ENCODE measurements at regions not wholly inside any gene's neighbourhood (a gene's known extent, or its start where the extent isn't known, plus 50 kb on each side); places are given as distances from the start of the nearest gene placed in this dataset.
"Not testable (repeated sequence)": the region's sequence is repeated elsewhere in the genome, so short reads cannot be mapped to it uniquely, and the experiment has no call there.

GRCh38 chr18:30684825-30685481, 357.6 kb downstream of the DSC3 start:
- H3K9ac ChIP-seq: no peak overlapping the region

GRCh38 chr18:30683836-30684235, 358.7 kb downstream of the DSC3 start:
- H3K9me3 ChIP-seq: no peaks in the 10 kb centered on the region
- H3K9ac ChIP-seq: no peak overlapping the region
- no peak for TF ChIP-seq Cebpa-rat (IDR thresholded peaks at IDR 0.05)
- H3K27me3 ChIP-seq: no peaks in the 10 kb centered on the region
- H3K27ac ChIP-seq: no peak overlapping the region
- H3K4me2 ChIP-seq: no peak overlapping the region
- no peaks in the 10 kb centered on the region for H3K4me1 ChIP-seq
- H3K4me3 ChIP-seq: no peak overlapping the region
- H4K20me1 ChIP-seq: no peaks in the 10 kb centered on the region
- no peaks in the 10 kb centered on the region for H3K36me3 ChIP-seq

More at GRCh38 chr18:30684825-30685481, 357.6 kb downstream of the DSC3 start:
- H3K9me3 ChIP-seq: no peaks in the 10 kb centered on the region
- H3K4me3 ChIP-seq: no peak overlapping the region
- H3K4me1 ChIP-seq: no peaks in the 10 kb centered on the region
- no peak overlapping the region for H3K4me2 ChIP-seq
- no peaks in the 10 kb centered on the region for H4K20me1 ChIP-seq
- no peak for TF ChIP-seq Cebpa-rat (IDR thresholded peaks at IDR 0.05)
- no peak overlapping the region for H3K27ac ChIP-seq
- H3K27me3 ChIP-seq: no peaks in the 10 kb centered on the region
- no peaks in the 10 kb centered on the region for H3K36me3 ChIP-seq

GRCh38 chr18:30682672-30683071, 359.9 kb downstream of the DSC3 start:
- no peak for TF ChIP-seq Cebpa-rat (IDR thresholded peaks at IDR 0.05)

GRCh38 chr18:30679285-30679930, 363.1 kb downstream of the DSC3 start:
- Histone ChIP-seq H3K4me1 (no peaks in the 10 kb centered on the region), H3K27ac (no peak overlapping the region), H3K4me3 (no peak overlapping the region), H3K9me3 (no peaks in the 10 kb centered on the region), H3K4me2 (no peak overlapping the region), H4K20me1 (no peaks in the 10 kb centered on the region), H3K36me3 (no peaks in the 10 kb centered on the region), H3K27me3 (no peaks in the 10 kb centered on the region), H3K9ac (no peak overlapping the region)
- no peak for TF ChIP-seq Cebpa-rat (IDR thresholded peaks at IDR 0.05)

More at GRCh38 chr18:30682672-30683071, 359.9 kb downstream of the DSC3 start:
- no peaks in the 10 kb centered on the region for H3K36me3 ChIP-seq
- no peak overlapping the region for H3K9ac ChIP-seq
- H4K20me1 ChIP-seq: no peaks in the 10 kb centered on the region
- no peak overlapping the region for H3K4me3 ChIP-seq
- H3K9me3 ChIP-seq: no peaks in the 10 kb centered on the region
- no peaks in the 10 kb centered on the region for H3K4me1 ChIP-seq
- no peaks in the 10 kb centered on the region for H3K27me3 ChIP-seq
- no peak overlapping the region for H3K27ac ChIP-seq
- no peak overlapping the region for H3K4me2 ChIP-seq

- H3K36me3 ChIP-seq, H3K27ac ChIP-seq, H3K9ac ChIP-seq, H3K4me3 ChIP-seq, H3K4me1 ChIP-seq, H4K20me1 ChIP-seq, H3K9me3 ChIP-seq, H3K4me2 ChIP-seq, H3K27me3 ChIP-seq: not testable (repeated sequence)
These were observed 364.7 kb downstream of the DSC3 start for GRCh38 chr18:30677813-30678212.

GRCh38 chr18:30676053-30676480, 366.5 kb downstream of the DSC3 start:
- no peak overlapping the region for H3K4me2 ChIP-seq
- no peak for TF ChIP-seq Cebpa-rat (IDR thresholded peaks at IDR 0.05)
- no peaks in the 10 kb centered on the region for H3K36me3 ChIP-seq
- H3K9me3 ChIP-seq: no peaks in the 10 kb centered on the region
- no peak overlapping the region for H3K9ac ChIP-seq
- H3K27me3 ChIP-seq: no peaks in the 10 kb centered on the region
- no peak overlapping the region for H3K27ac ChIP-seq
- no peak overlapping the region for H3K4me3 ChIP-seq
- H3K4me1 ChIP-seq: no peaks in the 10 kb centered on the region
- H4K20me1 ChIP-seq: no peaks in the 10 kb centered on the region

- H3K9ac ChIP-seq: no peak overlapping the region
- H3K36me3 ChIP-seq: no peaks in the 10 kb centered on the region
- H3K27ac ChIP-seq: no peak overlapping the region
- no peaks in the 10 kb centered on the region for H3K9me3 ChIP-seq
- H3K27me3 ChIP-seq: no peaks in the 10 kb centered on the region
- H3K4me1 ChIP-seq: no peaks in the 10 kb centered on the region
- H3K4me3 ChIP-seq: no peak overlapping the region
- TF ChIP-seq Cebpa-rat (IDR thresholded peaks at IDR 0.05): no peak
- no peaks in the 10 kb centered on the region for H4K20me1 ChIP-seq
- no peak overlapping the region for H3K4me2 ChIP-seq
These were observed 367.0 kb downstream of the DSC3 start for GRCh38 chr18:30675493-30675892.

GRCh38 chr18:30675072-30675471, 367.5 kb downstream of the DSC3 start:
- Histone ChIP-seq H3K36me3 (no peaks in the 10 kb centered on the region), H3K4me1 (no peaks in the 10 kb centered on the region), H3K27ac (no peak overlapping the region), H3K4me3 (no peak overlapping the region), H3K4me2 (no peak overlapping the region), H3K27me3 (no peaks in the 10 kb centered on the region), H4K20me1 (no peaks in the 10 kb centered on the region), H3K9ac (no peak overlapping the region), H3K9me3 (no peaks in the 10 kb centered on the region)
- no peak for TF ChIP-seq Cebpa-rat (IDR thresholded peaks at IDR 0.05)

GRCh38 chr18:30674596-30674995, 367.9 kb downstream of the DSC3 start:
- TF ChIP-seq Cebpa-rat (IDR thresholded peaks at IDR 0.05): no peak
- no peak overlapping the region for H3K9ac ChIP-seq
- no peaks in the 10 kb centered on the region for H3K27me3 ChIP-seq
- H3K27ac ChIP-seq: no peak overlapping the region
- H3K4me2 ChIP-seq: no peak overlapping the region
- H4K20me1 ChIP-seq: no peaks in the 10 kb centered on the region
- no peak overlapping the region for H3K4me3 ChIP-seq
- no peaks in the 10 kb centered on the region for H3K9me3 ChIP-seq
- H3K36me3 ChIP-seq: no peaks in the 10 kb centered on the region
- H3K4me1 ChIP-seq: no peaks in the 10 kb centered on the region

- H3K4me1 ChIP-seq, H3K27ac ChIP-seq, H3K27me3 ChIP-seq, H3K9ac ChIP-seq, H3K36me3 ChIP-seq, H3K9me3 ChIP-seq, H4K20me1 ChIP-seq, H3K4me2 ChIP-seq, H3K4me3 ChIP-seq: not testable (repeated sequence)
These were observed 370.1 kb downstream of the DSC3 start for GRCh38 chr18:30672439-30672838.
